ENCODE measurements at regions not wholly inside any gene's neighbourhood (a gene's known extent, or its start where the extent isn't known, plus 50 kb on each side); places are given as distances from the start of the nearest gene placed in this dataset.

DNA sequence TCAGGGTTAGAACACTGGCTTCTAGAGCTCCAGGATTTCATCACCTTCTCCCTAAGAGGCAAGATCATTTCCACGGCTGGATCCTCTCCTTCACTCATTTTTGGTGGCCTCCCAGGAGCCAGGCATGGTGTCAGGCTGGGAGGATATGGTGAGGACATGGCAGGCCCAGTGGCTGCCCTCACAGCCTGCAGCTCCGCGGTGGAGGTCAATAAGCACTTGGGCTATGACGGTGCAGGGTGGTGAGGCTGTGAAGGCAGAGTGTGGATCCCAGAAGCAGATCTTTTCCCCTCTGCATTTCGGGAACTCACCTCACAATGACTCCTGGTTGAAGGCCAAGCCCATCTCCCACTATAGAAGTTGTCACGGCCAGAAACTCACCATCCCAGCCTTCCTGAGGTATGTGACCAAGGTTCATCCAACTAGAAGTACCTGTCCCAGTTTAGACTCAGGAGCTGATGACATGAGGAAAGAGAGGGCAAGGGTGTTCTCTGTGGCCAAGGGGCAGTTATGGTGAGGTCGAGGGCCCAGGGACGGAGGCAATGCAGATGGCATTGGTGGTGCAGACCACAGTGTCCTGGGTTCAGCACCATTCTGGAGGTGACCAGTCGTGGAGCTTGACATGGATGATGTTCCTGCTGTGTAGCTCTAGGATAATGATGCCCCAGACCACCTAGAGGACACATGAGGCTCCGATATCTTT is 100.1 kb upstream of the SMAD3 start:
- H3K4me3 Mint-ChIP-seq: no peak overlapping the region
- TF ChIP-seq STAT1 (IDR thresholded peaks at IDR 0.05; ENCODE audit: unreplicated experiment) (no peak), POLR2AphosphoS5 (IDR thresholded peaks at IDR 0.05; ENCODE audit: low read depth) (no peak), ZNF331 (CRISPR knock-in tag; IDR thresholded peaks at IDR 0.05; ENCODE audit: low read depth) (no peak), EZH2 (IDR thresholded peaks at IDR 0.05; ENCODE audit: low read depth, unreplicated experiment) (no peak)
- no peak overlapping the region for H3K27ac Mint-ChIP-seq

DNA sequence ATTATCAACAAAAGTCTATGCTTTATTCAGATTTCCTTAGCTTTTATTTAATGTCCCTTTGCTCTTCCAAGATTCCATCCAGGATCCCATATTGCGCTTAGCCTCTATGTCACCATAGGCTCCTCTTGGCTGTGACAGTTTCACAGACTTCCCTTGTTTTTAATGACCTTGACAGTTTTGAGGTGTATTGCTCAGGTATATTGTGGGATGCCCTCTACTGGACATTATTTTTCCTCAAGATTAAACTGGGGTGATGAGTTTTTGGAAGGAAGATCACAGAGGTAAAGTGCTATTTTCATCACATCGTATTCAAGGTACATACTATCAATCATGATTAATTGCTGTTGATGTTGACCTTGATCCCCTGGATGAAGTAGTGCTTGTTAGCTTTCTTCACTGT is 99.1 kb upstream of the SMAD3 start:
- TF ChIP-seq NANOG (IDR thresholded peaks at IDR 0.05; ENCODE audit: borderline replicate concordance): no peak
- TF ChIP-seq, protein P1, sequence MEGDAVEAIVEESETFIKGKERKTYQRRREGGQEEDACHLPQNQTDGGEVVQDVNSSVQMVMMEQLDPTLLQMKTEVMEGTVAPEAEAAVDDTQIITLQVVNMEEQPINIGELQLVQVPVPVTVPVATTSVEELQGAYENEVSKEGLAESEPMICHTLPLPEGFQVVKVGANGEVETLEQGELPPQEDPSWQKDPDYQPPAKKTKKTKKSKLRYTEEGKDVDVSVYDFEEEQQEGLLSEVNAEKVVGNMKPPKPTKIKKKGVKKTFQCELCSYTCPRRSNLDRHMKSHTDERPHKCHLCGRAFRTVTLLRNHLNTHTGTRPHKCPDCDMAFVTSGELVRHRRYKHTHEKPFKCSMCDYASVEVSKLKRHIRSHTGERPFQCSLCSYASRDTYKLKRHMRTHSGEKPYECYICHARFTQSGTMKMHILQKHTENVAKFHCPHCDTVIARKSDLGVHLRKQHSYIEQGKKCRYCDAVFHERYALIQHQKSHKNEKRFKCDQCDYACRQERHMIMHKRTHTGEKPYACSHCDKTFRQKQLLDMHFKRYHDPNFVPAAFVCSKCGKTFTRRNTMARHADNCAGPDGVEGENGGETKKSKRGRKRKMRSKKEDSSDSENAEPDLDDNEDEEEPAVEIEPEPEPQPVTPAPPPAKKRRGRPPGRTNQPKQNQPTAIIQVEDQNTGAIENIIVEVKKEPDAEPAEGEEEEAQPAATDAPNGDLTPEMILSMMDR (conservative IDR thresholded peaks at IDR 0.05; ENCODE audit: low read depth in 2 of 2): peak; percentile 41 to 46; a peak in 3 of 4 replicates
- no peak for TF ChIP-seq STAT1 (IDR thresholded peaks at IDR 0.05; ENCODE audit: unreplicated experiment)
- TF ChIP-seq ZNF114 (CRISPR knock-in tag; IDR thresholded peaks at IDR 0.05): no peak
- no peak for TF ChIP-seq CREB1 (CRISPR knock-in tag; IDR thresholded peaks at IDR 0.05; ENCODE audit: low read depth)
- no peak for TF ChIP-seq ETS1 (IDR thresholded peaks at IDR 0.05)
- Histone ChIP-seq H2AFZ (no peak overlapping the region), H3K79me2 (replicated peaks; ENCODE audit: insufficient read depth) (no peaks in the 10 kb centered on the region), H3K27ac (ENCODE audit: low read depth) (no peak overlapping the region), H3K27me3 (ENCODE audit: insufficient read depth) (no peaks in the 10 kb centered on the region), H3K4me2 (no peak overlapping the region), H3K4me1 (ENCODE audit: insufficient read depth) (no peaks in the 10 kb centered on the region), H3K9me2 (ENCODE audit: insufficient read depth) (no peaks in the 10 kb centered on the region), H4K20me1 (replicated peaks; ENCODE audit: insufficient read depth) (no peaks in the 10 kb centered on the region), H3F3A (replicated peaks; ENCODE audit: low read depth) (no peaks in the 10 kb centered on the region), H3K4me3 (no peak overlapping the region), H3K36me3 (ENCODE audit: insufficient read depth) (no peaks in the 10 kb centered on the region)
- peaks cover 3% of the 10 kb centered on the region for H3K27me3 Mint-ChIP-seq (ENCODE audit: insufficient read depth, low read depth, poor library complexity)
- no peaks in the 10 kb centered on the region; the same call in 2 of the 3 replicates for H3K9me3 Mint-ChIP-seq
- ATAC-seq: no peak
- H3K36me3 Mint-ChIP-seq (ENCODE audit: low read depth): no peaks in the 10 kb centered on the region
- peaks cover 13% of the 10 kb centered on the region for H3K4me1 Mint-ChIP-seq
- no peak overlapping the region for H3K4me3 Mint-ChIP-seq
- DNase-seq (ENCODE audit: low spot score): peak; percentile 31
- H3K27ac Mint-ChIP-seq: no peak overlapping the region

More for the DNA sequence above, 100.1 kb upstream of the SMAD3 start:
- no peak for DNase-seq (ENCODE audit: low spot score)
- no peaks in the 10 kb centered on the region for H3F3A ChIP-seq (replicated peaks; ENCODE audit: low read depth)
- H3K36me3 ChIP-seq (ENCODE audit: insufficient read depth): no peaks in the 10 kb centered on the region
- no peaks in the 10 kb centered on the region for H3K36me3 Mint-ChIP-seq (ENCODE audit: low read depth)
- H3K79me2 ChIP-seq (replicated peaks; ENCODE audit: insufficient read depth): no peaks in the 10 kb centered on the region
- H3K27me3 ChIP-seq (ENCODE audit: insufficient read depth): no peaks in the 10 kb centered on the region
- no peak overlapping the region for H3K4me3 ChIP-seq
- H3K4me1 Mint-ChIP-seq: peaks cover 13% of the 10 kb centered on the region
- H2AFZ ChIP-seq: no peak overlapping the region
- no peaks in the 10 kb centered on the region for H4K20me1 ChIP-seq (replicated peaks; ENCODE audit: insufficient read depth)
- no peak for ATAC-seq
- no peaks in the 10 kb centered on the region; the same call in 2 of the 3 replicates for H3K9me3 Mint-ChIP-seq
- H3K27ac ChIP-seq (ENCODE audit: low read depth): no peak overlapping the region
- H3K27me3 Mint-ChIP-seq (ENCODE audit: insufficient read depth, low read depth, poor library complexity): peaks cover 3% of the 10 kb centered on the region
- H3K4me2 ChIP-seq: no peak overlapping the region
- no peaks in the 10 kb centered on the region for H3K4me1 ChIP-seq (ENCODE audit: insufficient read depth)
- no peaks in the 10 kb centered on the region for H3K9me2 ChIP-seq (ENCODE audit: insufficient read depth)

Data from GM23338 (cell line).